GM21515 (cell line): ENCODE measurements at regions not wholly inside any gene's neighbourhood (a gene's known extent, or its start where the extent isn't known, plus 50 kb on each side); places are given as distances from the start of the nearest gene placed in this dataset.
"Not testable (repeated sequence)": the region's sequence is repeated elsewhere in the genome, so short reads cannot be mapped to it uniquely, and the experiment has no call there.

Experiments
- ATAC-seq: cut with Tn5 transposase; IDR thresholded peaks from one replicate; pipeline ENCODE4 v1.9.1; 2021; ENCODE audit not compliant: unreplicated experiment

- ATAC-seq, result no peak
Observed at GRCh38 chr7:118898284-118898683, 673.8 kb downstream of the ANKRD7 start.

GRCh38 chr7:118902600-118902999, 678.1 kb downstream of the ANKRD7 start:
- ATAC-seq, result no peak

- ATAC-seq, result no peak
Observed at GRCh38 chr7:118907911-118908527, 683.5 kb downstream of the ANKRD7 start.

- ATAC-seq, result not testable (repeated sequence)
Observed at GRCh38 chr7:118916120-118916519, 691.6 kb downstream of the ANKRD7 start.

- no peak for ATAC-seq
Observed at GRCh38 chr7:118918556-118918955, 694.1 kb downstream of the ANKRD7 start.

GRCh38 chr7:118938845-118939244, 714.3 kb downstream of the ANKRD7 start:
- no peak for ATAC-seq

GRCh38 chr7:118944271-118944670, 719.8 kb downstream of the ANKRD7 start:
- ATAC-seq, result no peak

- ATAC-seq, result no peak
Observed at GRCh38 chr7:118945911-118946682, 721.6 kb downstream of the ANKRD7 start.

GRCh38 chr7:118948508-118948907, 724.0 kb downstream of the ANKRD7 start:
- ATAC-seq, result no peak

GRCh38 chr7:118949031-118949430, 724.5 kb downstream of the ANKRD7 start:
- no peak for ATAC-seq

- not testable (repeated sequence) for ATAC-seq
Observed at GRCh38 chr7:118956285-118956684, 731.8 kb downstream of the ANKRD7 start.

- no peak for ATAC-seq
Observed at GRCh38 chr7:118969370-118969769, 744.9 kb downstream of the ANKRD7 start.

GRCh38 chr7:118971706-118972105, 747.2 kb downstream of the ANKRD7 start:
- no peak for ATAC-seq

GRCh38 chr7:118974836-118975235, 750.3 kb downstream of the ANKRD7 start:
- ATAC-seq, result no peak

GRCh38 chr7:118995350-118995749, 770.8 kb downstream of the ANKRD7 start:
- no peak for ATAC-seq

GRCh38 chr7:119007236-119007635, 782.7 kb downstream of the ANKRD7 start:
- no peak for ATAC-seq

GRCh38 chr7:119010635-119011034, 786.1 kb downstream of the ANKRD7 start:
- ATAC-seq, result no peak

GRCh38 chr7:119026391-119026790, 801.9 kb downstream of the ANKRD7 start:
- ATAC-seq, result no peak

GRCh38 chr7:119028736-119029135, 804.2 kb downstream of the ANKRD7 start:
- ATAC-seq, result no peak

- ATAC-seq, result not testable (repeated sequence)
Observed at GRCh38 chr7:119032136-119032535, 807.6 kb downstream of the ANKRD7 start.

GRCh38 chr7:119033641-119034040, 809.1 kb downstream of the ANKRD7 start:
- no peak for ATAC-seq

- ATAC-seq, result no peak
Observed at GRCh38 chr7:119037941-119038340, 813.4 kb downstream of the ANKRD7 start.

GRCh38 chr7:119046068-119046467, 821.6 kb downstream of the ANKRD7 start:
- ATAC-seq, result no peak
